Stomach smooth muscle (tissue), 2 donors: ENCODE measurements at regions not wholly inside any gene's neighbourhood (a gene's known extent, or its start where the extent isn't known, plus 50 kb on each side); places are given as distances from the start of the nearest gene placed in this dataset.

Source experiments
- H3K27ac ChIP-seq: one replicate; pipeline ENCODE4 v1.7.0; 2013; ENCODE audit warnings: mild to moderate bottlenecking, low read length, inconsistent platforms
- H3K27me3 ChIP-seq, 2 donors: one replicate each; pipeline ENCODE4 v1.7.0; 2013; ENCODE audit warnings: low read length in 2 of 2; ENCODE audit not compliant: insufficient read depth in 2 of 2, control insufficient read depth in 1 of 2
- H3K36me3 ChIP-seq, 2 donors: one replicate each; pipeline ENCODE4 v1.7.0; 2013; ENCODE audit warnings: low read length in 2 of 2; ENCODE audit not compliant: control insufficient read depth in 2 of 2, insufficient read depth in 2 of 2
- H3K4me1 ChIP-seq: one replicate; pipeline ENCODE4 v1.7.0; 2013; ENCODE audit warnings: low read length; ENCODE audit not compliant: control insufficient read depth, insufficient read depth
- H3K4me3 ChIP-seq, 2 donors: one replicate each; pipeline ENCODE4 v1.7.0; 2013; ENCODE audit warnings: low read length in 2 of 2
- H3K9ac ChIP-seq, 2 donors: one replicate each; pipeline ENCODE4 v1.7.0; 2013; ENCODE audit warnings: low read length in 2 of 2, mild to moderate bottlenecking in 1 of 2
- H3K9me3 ChIP-seq, 2 donors: one replicate each; pipeline ENCODE4 v1.7.0; 2013; ENCODE audit warnings: low read length in 2 of 2; ENCODE audit not compliant: control insufficient read depth in 2 of 2
- donor health status: healthy.
- donor health status: Pancreatic carcinoma.

GRCh38 chr5:87877023-87877422 lies 391.6 kb downstream of the TMEM161B start:
- H3K27ac ChIP-seq: no peak overlapping the region
- H3K4me3 ChIP-seq: no peak overlapping the region
- no peak overlapping the region for H3K9ac ChIP-seq

GRCh38 chr5:87876616-87877015 lies 392.0 kb downstream of the TMEM161B start:
- Histone ChIP-seq H3K9ac (no peak overlapping the region), H3K27ac (no peak overlapping the region), H3K9me3 (peaks cover 0 to 3% of the 10 kb centered on the region in 2 donors), H3K4me1 (no peaks in the 10 kb centered on the region), H3K36me3 (no peaks in the 10 kb centered on the region), H3K27me3 (no peaks in the 10 kb centered on the region), H3K4me3 (no peak overlapping the region)

More at GRCh38 chr5:87877023-87877422, 391.6 kb downstream of the TMEM161B start:
- H3K4me1 ChIP-seq: no peaks in the 10 kb centered on the region
- H3K36me3 ChIP-seq: no peaks in the 10 kb centered on the region
- H3K27me3 ChIP-seq: no peaks in the 10 kb centered on the region
- H3K9me3 ChIP-seq: peaks cover 0 to 3% of the 10 kb centered on the region in 2 donors

- Histone ChIP-seq H3K9ac (no peak overlapping the region), H3K36me3 (no peaks in the 10 kb centered on the region), H3K27ac (no peak overlapping the region), H3K27me3 (no peaks in the 10 kb centered on the region), H3K9me3 (no peaks in the 10 kb centered on the region), H3K4me3 (no peak overlapping the region), H3K4me1 (no peaks in the 10 kb centered on the region)
Observed at GRCh38 chr5:87872986-87873385, 395.7 kb downstream of the TMEM161B start.

- Histone ChIP-seq H3K27me3 (no peaks in the 10 kb centered on the region), H3K9ac (no peak overlapping the region), H3K4me1 (no peaks in the 10 kb centered on the region), H3K36me3 (no peaks in the 10 kb centered on the region), H3K9me3 (no peaks in the 10 kb centered on the region), H3K27ac (no peak overlapping the region), H3K4me3 (no peak overlapping the region)
Observed at GRCh38 chr5:87868792-87869191, 399.9 kb downstream of the TMEM161B start.

- H3K27ac ChIP-seq: no peak overlapping the region
- no peak overlapping the region for H3K9ac ChIP-seq
- H3K9me3 ChIP-seq: no peaks in the 10 kb centered on the region
- no peaks in the 10 kb centered on the region for H3K36me3 ChIP-seq
- H3K4me1 ChIP-seq: no peaks in the 10 kb centered on the region
- H3K4me3 ChIP-seq: no peak overlapping the region
- H3K27me3 ChIP-seq: no peaks in the 10 kb centered on the region
Observed at GRCh38 chr5:87867281-87867680, 401.4 kb downstream of the TMEM161B start.

GRCh38 chr5:87853541-87853940 lies 415.1 kb downstream of the TMEM161B start:
- Histone ChIP-seq H3K4me1 (no peaks in the 10 kb centered on the region), H3K27me3 (no peaks in the 10 kb centered on the region), H3K9me3 (peaks cover 0 to 3% of the 10 kb centered on the region in 2 donors), H3K36me3 (no peaks in the 10 kb centered on the region), H3K4me3 (no peak overlapping the region), H3K27ac (no peak overlapping the region), H3K9ac (no peak overlapping the region)

GRCh38 chr5:87851603-87852002 lies 417.0 kb downstream of the TMEM161B start:
- Histone ChIP-seq H3K27me3 (no peaks in the 10 kb centered on the region), H3K9ac (no peak overlapping the region), H3K4me3 (no peak overlapping the region), H3K4me1 (no peaks in the 10 kb centered on the region), H3K36me3 (no peaks in the 10 kb centered on the region), H3K9me3 (peaks cover 0 to 3% of the 10 kb centered on the region in 2 donors), H3K27ac (no peak overlapping the region)

- Histone ChIP-seq H3K9me3 (peaks cover 0 to 3% of the 10 kb centered on the region in 2 donors), H3K4me3 (no peak overlapping the region), H3K36me3 (no peaks in the 10 kb centered on the region), H3K9ac (no peak overlapping the region), H3K27ac (no peak overlapping the region), H3K4me1 (no peaks in the 10 kb centered on the region), H3K27me3 (no peaks in the 10 kb centered on the region)
Observed at GRCh38 chr5:87850843-87851242, 417.8 kb downstream of the TMEM161B start.

- H3K9ac ChIP-seq: no peak overlapping the region
- no peaks in the 10 kb centered on the region for H3K9me3 ChIP-seq
- H3K36me3 ChIP-seq: no peaks in the 10 kb centered on the region
- H3K4me1 ChIP-seq: no peaks in the 10 kb centered on the region
- no peak overlapping the region for H3K4me3 ChIP-seq
- peaks cover 2 to 4% of the 10 kb centered on the region in 2 donors for H3K27me3 ChIP-seq
- H3K27ac ChIP-seq: no peak overlapping the region
Observed at GRCh38 chr5:87845734-87846133, 422.9 kb downstream of the TMEM161B start.

- no peaks in the 10 kb centered on the region for H3K4me1 ChIP-seq
- no peaks in the 10 kb centered on the region for H3K36me3 ChIP-seq
- H3K27ac ChIP-seq: no peak overlapping the region
- H3K9ac ChIP-seq: no peak overlapping the region
- peaks cover 0 to 4% of the 10 kb centered on the region in 2 donors for H3K9me3 ChIP-seq
- H3K4me3 ChIP-seq: no peak overlapping the region
- peaks cover 2 to 4% of the 10 kb centered on the region in 2 donors for H3K27me3 ChIP-seq
Observed at GRCh38 chr5:87844866-87845265, 423.8 kb downstream of the TMEM161B start.

- Histone ChIP-seq H3K9me3 (peaks cover 0 to 4% of the 10 kb centered on the region in 2 donors), H3K9ac (no peak overlapping the region), H3K27me3 (peaks cover 2 to 4% of the 10 kb centered on the region in 2 donors), H3K4me1 (no peaks in the 10 kb centered on the region), H3K4me3 (no peak overlapping the region), H3K27ac (no peak overlapping the region), H3K36me3 (no peaks in the 10 kb centered on the region)
Observed at GRCh38 chr5:87844449-87844848, 424.2 kb downstream of the TMEM161B start.
